ENCODE measurements at regions not wholly inside any gene's neighbourhood (a gene's known extent, or its start where the extent isn't known, plus 50 kb on each side); places are given as distances from the start of the nearest gene placed in this dataset.

GRCh38 chr12:114790276-114790675, 106.3 kb upstream of the TBX3 start:
- no peak for DNase-seq (ENCODE audit: low read depth in 1 of 2, low spot score in 2 of 2)
- no peak overlapping the region for H3K9ac ChIP-seq (replicated peaks in 1 of 4; ENCODE audit: extremely low read depth in 1 of 4, low read depth in 3 of 4, low read length in 3 of 4)
- no peak overlapping the region for H4K5ac ChIP-seq (ENCODE audit: insufficient read length, low read depth, low read length)
- no peak overlapping the region for H4K8ac ChIP-seq (ENCODE audit: extremely low read depth, insufficient read depth, low read length)
- H3K56ac ChIP-seq (replicated peaks; ENCODE audit: insufficient read length, low read depth, low read length), result no peak overlapping the region
- ChIA-PET CTCF (ENCODE audit: partially characterized antibody) (no interaction called here), POLR2A (ENCODE audit: partially characterized antibody) (no interaction called here)
- H2AK5ac ChIP-seq (ENCODE audit: low read depth, low read length), result no peak overlapping the region
- no peak overlapping the region for H3K18ac ChIP-seq (ENCODE audit: extremely low read depth, low read length)
- H3K27me3 ChIP-seq (replicated peaks in 1 of 4; ENCODE audit: control insufficient read depth in 3 of 4, extremely low read depth in 1 of 4, insufficient read depth in 3 of 4, low read length in 3 of 4), result no peaks in the 10 kb centered on the region
- H4K20me1 ChIP-seq (replicated peaks in 1 of 2; ENCODE audit: control insufficient read depth in 1 of 2, insufficient read depth in 2 of 2, low read length in 2 of 2), result no peaks in the 10 kb centered on the region
- no peak overlapping the region for H2BK20ac ChIP-seq (ENCODE audit: low read length)
- no peaks in the 10 kb centered on the region for H3K36me3 ChIP-seq (ENCODE audit: control insufficient read depth in 2 of 4, insufficient read depth in 4 of 4, low read length in 3 of 4)
- WGBS, 2 experiments (ENCODE audit: extremely low coverage in 1 of 2, insufficient coverage in 1 of 2, insufficient read length in 1 of 2, insufficient replicate concordance in 2 of 2, low coverage in 1 of 2, low lambda C conversion rate in 2 of 2, missing lambda C conversion rate in 1 of 2), result 78% methylated on average over 1 of the region's 1 CpG; no CpG with 5 or more reads in 1 of the 2 experiments
- no peak overlapping the region for H2BK15ac ChIP-seq (ENCODE audit: low read length)
- H3K4ac ChIP-seq (replicated peaks; ENCODE audit: insufficient read length, low read depth, low read length), result no peak overlapping the region
- no peak overlapping the region for H2BK12ac ChIP-seq (ENCODE audit: low read depth, low read length)
- H2BK120ac ChIP-seq (replicated peaks; ENCODE audit: low read depth, low read length), result no peak overlapping the region
- no peaks in the 10 kb centered on the region for H3K79me2 ChIP-seq (ENCODE audit: control insufficient read depth in 1 of 2, insufficient read depth in 2 of 2, low read length in 2 of 2)
- H3K9me3 ChIP-seq (ENCODE audit: insufficient read depth in 2 of 2, low read depth in 1 of 2, low read length in 1 of 2), result no peaks in the 10 kb centered on the region
- H3K4me3 ChIP-seq (ENCODE audit: extremely low read depth in 1 of 4, insufficient read depth in 2 of 4, low read depth in 3 of 4, low read length in 4 of 4), result no peak overlapping the region
- no peak for FAIRE-seq
- no peak overlapping the region for H4K91ac ChIP-seq (replicated peaks; ENCODE audit: insufficient read length, low read length)
- H2BK5ac ChIP-seq (ENCODE audit: low read depth, low read length), result no peak overlapping the region
- H3K79me1 ChIP-seq (ENCODE audit: low read depth, low read length), result no peaks in the 10 kb centered on the region
- no peak overlapping the region for H3K4me2 ChIP-seq (ENCODE audit: insufficient read depth in 1 of 2, low read depth in 2 of 2, low read length in 2 of 2)
- no peak overlapping the region for H2AFZ ChIP-seq (ENCODE audit: low read length)
- H3K23me2 ChIP-seq (ENCODE audit: low read depth, low read length), result no peaks in the 10 kb centered on the region
- no peaks in the 10 kb centered on the region for H3K4me1 ChIP-seq (replicated peaks in 1 of 4; ENCODE audit: control insufficient read depth in 3 of 4, insufficient read depth in 4 of 4, low read length in 3 of 4)
- H3K27ac ChIP-seq (ENCODE audit: low read depth, low read length), result no peak overlapping the region
- no peak overlapping the region for H3K14ac ChIP-seq (ENCODE audit: insufficient read length)
- TF ChIP-seq SP4 (IDR thresholded peaks at IDR 0.05; ENCODE audit: low read length) (no peak), CREB1 (IDR thresholded peaks at IDR 0.05) (no peak), TAF1 (IDR thresholded peaks at IDR 0.05; ENCODE audit: low read depth, low read length) (no peak), NANOG (IDR thresholded peaks at IDR 0.05; ENCODE audit: insufficient read depth, low read depth, low read length, poor library complexity, severe bottlenecking) (no peak)
- no peak overlapping the region for H3K23ac ChIP-seq (ENCODE audit: insufficient read length)

All from H1 (cell line).